Right forelimb (tissue), 1 donor: ENCODE measurements at regions not wholly inside any gene's neighbourhood (a gene's known extent, or its start where the extent isn't known, plus 50 kb on each side); places are given as distances from the start of the nearest gene placed in this dataset.

Experiments
- DNase-seq: peaks from one replicate; pipeline ENCODE4 v3.0.0-alpha.2; 2018

DNA sequence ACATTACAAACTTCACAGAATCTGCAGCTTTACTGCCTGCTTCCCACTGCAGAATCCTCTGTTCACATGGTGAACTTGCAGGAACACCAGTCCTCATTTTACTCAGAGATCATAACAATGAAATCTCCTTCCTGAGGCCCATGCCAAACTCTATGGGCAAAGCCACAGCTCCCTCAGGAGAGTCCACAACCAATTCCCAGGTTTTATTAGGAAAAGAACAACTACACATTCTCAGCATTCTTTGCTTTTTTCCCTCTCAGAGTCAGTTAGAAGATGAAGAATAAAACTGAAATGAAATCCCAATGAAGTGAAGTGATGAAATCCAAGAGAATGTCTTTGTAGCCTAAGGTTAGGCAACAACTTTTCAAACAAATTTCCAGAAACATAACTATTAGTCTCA lies 233.7 kb downstream of the DSEL start:
- DNase-seq = no peak

DNA sequence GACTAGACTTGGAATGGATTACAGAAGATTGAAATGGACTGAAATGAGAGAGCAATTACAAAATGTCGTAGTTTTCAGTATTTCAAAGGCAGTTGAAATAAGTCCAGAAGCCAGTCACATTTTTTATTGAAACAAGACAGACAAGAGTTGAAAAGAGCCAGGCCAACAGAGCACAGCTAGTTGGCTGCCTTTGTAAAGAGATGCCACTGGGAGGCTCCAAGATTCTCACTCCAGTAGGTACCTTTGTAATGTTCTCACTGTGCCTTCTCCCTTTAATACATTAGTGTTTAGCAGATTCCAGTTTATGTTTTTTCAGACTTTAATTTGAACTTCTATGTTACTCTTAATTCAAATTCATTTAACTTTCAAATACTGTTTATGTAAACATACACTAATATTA lies 234.8 kb downstream of the DSEL start:
- DNase-seq = no peak

DNA sequence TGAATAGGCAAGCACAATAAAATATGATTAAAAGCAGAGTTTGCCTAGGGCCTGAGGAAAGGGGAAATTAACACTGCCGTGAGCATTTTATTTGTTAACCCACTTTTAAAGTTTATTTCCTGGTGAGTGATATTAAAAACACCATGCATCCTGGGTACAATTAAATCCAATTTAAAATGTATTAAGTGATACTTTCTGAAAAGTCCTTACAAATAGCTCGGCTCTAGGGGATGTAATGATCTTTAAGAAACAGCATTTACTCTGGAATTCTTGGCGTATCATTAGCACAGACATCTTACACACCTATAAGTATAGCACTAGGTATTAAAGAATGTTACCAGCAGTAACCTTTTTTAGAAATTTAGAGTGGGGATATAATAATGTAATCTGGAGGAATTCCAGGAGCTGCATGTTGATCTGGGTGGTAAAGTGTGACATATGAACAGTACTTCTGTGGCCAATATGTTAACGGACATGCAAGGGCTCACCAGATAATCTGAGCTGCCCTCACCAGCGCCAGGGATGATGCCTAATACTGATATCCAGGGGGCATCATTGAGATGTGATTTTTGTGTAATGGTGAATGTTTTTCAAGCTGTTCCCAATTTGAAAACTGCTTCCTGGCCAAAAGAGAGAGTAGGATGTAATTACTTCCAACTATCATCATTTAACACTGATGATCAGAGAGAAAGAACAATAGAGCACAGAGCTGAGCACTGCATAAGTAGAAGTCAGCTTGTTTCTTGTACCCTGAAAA lies 235.9 kb downstream of the DSEL start:
- DNase-seq = no peak

DNA sequence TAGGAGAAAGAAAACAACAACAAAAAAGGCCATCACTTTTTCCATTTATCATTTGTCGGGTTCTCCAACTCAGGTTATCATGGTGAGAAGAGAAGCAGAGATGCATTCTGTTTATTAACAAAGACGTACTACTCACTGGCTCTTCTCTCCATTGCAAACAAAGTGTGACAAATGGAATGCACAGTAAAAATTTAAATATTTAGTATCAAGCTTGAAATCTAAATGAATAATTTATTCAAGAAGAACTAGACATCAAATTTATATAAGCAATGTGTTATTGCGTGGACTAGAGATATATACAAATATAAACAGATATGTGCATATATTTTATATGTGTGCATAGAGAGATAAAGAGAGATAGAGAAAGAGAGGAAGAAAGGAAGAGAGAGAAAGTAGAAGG lies 236.5 kb downstream of the DSEL start:
- DNase-seq = no peak

DNA sequence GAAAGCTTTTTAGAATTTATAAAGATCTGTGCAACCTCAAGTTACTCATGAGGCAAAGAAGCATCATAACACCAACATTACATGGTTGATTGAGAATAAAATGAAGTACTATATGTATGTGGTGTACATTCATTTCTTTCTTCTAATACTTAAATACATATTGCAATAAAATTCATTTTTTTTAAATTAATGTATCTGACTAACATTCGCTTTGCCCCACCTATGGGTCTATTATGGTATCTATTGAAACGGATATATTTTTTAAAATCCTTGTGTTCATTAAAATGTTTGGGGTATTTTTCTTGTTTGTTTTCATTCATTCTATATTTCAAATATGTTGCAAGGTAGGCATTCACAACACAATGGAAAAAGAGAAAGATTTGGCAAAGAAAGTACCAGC lies 237.5 kb downstream of the DSEL start:
- DNase-seq = no peak

DNA sequence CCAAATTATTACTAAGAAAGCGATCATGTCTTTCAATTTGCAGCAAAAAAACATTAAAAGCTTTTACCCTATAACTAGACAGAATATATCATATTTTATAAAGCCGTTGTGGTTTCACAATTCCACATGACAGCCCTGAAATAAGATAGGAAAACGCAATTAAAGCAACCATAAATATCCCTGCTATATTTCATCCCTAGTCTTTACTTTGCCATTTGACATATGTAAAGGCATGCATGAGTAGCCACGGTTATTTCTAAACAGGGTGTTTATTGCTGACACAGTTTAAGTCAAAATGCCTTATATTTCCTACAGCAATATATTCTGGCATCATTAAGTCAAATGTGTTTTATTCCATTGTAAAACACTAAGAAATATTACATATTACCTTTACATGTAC lies 239.9 kb downstream of the DSEL start:
- no peak for DNase-seq

DNA sequence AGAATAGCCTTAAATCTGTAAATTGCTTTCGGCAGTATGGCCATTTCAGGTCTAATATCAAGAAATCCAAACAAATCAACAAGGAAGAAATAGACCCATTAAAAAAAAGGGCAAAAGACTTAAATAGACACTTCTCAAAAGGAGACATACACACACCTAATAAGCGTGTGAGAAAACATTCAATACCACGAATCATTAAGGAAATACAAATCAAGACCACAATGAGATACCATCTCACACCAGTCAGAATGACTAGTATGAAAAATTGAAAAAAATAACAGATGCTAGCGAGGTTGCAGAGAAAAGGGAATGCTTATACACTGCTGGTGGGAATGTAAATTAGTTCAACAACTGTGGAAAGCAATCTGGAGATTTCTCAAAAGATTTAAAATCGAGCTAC lies 243.2 kb downstream of the DSEL start:
- no peak for DNase-seq

DNA sequence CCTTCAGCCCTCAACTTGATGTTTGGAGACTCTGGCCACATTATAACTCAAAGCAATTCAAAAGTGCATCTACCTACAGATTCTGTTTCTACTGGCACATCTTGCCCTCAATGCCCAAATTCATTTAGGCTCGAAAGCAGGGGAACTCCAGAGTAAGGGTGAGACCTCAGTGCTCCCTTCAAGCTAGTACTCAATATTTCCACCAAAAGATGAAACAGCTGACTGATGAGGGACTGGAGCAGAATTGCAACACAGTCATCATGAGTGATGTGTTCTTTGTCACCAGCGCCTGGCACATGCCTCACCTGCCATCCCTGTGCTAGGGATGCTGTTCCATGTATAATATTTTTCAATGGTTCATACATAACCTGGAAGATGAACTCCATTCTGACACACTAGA lies 247.3 kb downstream of the DSEL start:
- no peak for DNase-seq

DNA sequence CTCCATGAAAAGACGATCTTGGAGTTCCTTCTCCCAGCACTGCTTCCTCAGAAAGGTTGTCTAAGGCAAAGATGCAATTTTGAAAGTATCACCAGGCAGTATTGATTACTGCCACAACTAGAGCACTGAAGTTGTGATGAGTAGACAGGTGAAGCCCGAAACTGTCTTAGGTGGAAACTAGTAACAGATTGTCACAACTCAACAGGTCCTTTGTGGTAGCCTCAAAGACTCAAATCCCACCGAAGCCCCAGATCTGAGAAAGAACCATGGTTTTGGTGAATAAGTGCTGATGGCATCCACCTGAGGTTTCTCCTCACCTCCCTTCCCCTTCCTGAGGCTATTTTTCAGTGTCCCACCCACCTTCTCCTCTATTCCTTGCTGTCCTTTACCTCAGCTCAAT lies 248.0 kb downstream of the DSEL start:
- DNase-seq = no peak

DNA sequence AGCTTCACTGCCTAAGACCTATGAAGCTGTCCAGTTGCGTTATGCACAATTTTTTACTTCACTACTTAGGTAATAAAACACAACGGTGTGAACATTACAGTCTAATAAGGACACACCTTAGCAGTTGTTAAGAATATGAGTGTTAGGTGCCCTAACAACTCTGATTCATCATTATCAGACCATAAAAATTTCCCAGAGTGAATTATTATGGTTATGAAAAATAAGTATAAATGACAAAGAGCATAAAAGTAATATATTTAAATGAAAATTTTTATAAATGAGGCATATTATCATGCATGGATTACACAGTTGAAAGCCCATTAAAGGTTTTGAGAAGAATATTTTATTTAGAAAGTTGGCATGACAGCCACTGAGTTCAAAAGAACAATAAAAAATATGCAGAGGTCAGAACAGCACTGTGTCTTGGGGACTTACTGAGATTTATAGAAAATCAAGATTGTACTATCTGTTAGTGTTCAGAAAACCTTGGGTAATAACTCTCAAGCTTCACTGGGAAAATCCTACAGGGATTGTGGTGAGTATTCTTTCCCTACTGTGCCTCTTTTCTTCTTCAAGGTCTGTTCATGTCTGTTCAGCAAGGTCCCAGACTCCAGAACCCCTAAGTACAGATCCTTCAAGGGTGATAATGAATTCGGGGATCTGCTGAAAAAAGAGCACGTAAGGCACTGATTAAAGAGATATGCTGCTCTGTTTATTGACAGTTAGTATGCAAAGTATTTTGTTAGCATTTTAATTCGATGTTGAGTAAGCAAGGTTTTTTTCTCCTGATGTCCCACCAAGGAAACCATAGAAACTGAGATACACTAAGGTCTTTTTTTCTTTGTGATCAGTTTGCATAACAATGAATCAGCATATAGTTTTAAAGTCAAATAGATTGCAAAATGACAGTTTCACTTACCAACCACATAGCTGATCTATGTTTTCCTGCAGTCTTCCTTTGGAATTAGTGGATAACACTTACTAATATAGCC lies 250.0 kb downstream of the DSEL start:
- no peak for DNase-seq

DNA sequence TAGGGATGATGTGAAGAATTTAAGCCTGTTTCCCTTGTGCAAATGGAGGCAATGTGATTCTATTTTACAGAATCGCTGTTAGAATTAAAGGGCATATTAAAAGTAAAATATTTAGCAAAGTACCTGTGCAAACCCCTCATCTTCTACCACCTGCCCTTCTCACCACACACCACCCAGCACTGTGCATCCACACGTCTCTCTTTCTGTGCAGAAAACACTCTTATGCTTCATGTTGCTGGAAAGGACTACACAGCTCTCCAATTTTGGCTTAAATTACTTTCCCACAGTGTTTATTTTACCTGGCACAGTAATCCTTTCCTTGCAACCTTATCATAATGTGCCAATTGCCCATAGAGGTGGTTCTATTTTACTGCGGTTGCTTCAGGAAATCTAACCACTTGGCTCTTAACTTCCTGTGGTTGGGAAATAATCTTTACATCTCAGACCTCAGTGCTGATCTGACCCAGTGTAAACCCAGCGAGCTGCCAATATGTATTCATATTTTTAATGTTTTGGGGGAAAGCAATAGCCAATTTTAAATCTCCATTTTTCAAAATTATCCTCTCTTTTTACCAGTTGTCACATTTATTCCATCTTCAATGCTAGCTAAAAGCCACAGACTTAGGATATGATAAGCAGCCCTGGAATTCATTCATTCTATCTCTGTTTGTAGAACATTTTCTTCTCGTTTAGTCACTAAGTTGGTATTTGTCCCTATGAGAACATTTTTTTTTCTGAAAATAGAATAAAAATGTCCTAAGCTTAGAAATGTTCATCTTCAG lies 250.9 kb downstream of the DSEL start:
- no peak for DNase-seq

DNA sequence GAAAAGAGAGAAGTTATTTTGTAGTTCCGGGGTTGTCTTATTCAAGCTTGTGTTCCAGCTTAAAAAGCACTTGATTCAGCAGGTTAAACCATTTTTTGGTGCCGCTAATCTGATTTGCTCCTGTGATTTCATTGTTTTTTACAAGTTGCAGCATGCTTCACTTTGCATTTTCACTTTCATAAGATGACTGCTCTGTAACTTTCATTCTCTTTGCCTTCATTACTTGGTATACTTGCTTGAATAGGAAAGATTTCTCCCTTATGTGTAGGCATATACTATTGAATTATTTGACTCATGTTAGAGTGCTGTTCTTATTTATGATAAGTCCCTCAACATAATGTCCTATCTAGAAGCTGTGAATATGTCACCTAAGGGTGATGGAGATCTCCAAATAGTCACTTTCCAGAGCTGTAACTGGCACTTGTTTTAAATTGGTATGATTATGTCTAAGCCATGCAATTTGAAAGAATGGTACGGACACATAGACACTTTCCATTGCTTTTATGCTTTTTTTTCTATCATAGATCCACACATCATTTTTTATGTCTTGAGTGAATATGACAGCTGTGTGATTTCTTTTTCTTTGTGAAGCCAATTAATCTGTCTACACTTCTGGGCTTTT lies 254.5 kb downstream of the DSEL start:
- no peak for DNase-seq

DNA sequence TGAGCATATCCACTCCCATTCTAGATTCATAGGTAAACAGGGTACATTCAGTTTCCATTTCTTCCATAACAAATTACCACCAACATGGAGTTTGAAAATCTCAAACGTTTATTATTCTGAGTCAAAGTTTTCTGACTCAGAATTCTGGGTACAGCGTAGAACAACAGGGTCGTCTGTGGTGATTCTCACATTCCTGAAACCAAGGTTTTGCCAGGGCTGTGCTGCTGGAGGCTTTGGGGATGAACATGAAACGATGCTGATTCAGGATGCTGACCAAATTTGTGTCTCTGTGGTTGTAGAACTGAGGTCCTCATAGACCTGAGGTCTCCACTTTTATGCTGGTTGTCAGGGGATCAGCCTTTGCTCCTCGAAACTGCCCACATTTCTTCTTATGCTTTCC lies 255.7 kb downstream of the DSEL start:
- no peak for DNase-seq

DNA sequence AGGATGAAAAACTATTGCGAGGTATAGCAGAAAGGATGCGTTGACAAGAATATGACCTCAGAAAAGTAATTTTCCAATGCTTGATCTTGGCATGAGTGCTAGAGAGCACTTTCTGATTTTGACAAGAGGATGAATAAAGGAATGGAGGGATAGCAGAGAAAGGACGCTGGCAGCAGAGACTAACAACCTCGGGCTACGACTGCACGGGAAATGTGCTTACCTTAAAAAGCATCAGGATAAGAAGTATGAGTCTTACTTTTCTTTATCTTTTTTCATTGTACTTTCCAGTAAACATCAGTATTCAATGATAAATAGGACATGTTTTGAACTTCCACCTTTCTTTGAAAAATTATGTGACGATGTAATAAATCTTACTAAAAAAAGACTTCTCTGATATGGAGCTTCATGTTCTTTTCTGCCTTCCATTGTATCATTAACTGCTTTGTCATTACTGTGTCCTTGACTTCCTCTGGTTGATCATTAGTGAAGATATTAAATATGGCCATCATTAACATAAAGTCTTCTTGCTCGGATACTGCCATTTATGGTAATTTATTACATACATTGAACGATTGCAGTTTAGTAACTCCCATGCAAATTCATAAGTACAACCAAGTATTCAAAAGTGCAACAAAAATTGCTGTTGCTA lies 265.6 kb downstream of the DSEL start:
- DNase-seq = no peak

DNA sequence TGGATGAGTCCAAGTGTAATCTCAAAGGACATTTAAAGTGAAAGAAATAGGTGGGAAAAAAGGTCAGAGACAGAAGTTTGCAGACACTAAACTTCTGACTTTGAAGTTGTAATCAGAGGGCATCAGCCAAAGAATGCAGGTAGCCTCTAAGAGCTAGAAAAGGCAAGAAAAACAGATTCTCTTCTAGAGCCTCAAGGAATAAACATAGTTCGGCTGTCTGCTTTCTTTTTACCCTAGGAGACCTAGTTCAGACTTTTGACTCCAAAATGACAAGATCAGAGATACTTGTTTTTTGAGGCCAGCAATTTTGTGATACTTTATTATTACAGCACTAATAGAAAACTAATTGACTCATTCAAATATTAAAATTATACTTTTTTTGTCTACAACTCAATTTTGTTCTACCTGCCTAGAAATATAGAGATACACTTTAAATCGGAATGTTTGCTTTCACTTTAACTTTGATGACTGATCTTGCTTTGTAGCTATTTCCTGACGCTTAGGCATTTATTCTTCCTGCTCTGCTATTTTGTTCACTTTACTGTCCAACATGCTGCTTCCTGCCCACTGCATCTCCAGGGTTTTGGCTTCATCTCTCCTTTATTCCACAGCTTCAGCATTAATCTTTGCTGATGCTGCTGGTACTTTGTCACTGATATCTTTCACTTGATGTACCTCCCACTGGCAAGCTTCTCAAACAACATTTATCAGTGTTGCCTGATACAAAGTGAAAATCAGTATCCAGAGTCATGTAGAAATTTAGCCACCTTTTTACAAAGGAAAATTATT lies 272.5 kb downstream of the DSEL start:
- no peak for DNase-seq

DNA sequence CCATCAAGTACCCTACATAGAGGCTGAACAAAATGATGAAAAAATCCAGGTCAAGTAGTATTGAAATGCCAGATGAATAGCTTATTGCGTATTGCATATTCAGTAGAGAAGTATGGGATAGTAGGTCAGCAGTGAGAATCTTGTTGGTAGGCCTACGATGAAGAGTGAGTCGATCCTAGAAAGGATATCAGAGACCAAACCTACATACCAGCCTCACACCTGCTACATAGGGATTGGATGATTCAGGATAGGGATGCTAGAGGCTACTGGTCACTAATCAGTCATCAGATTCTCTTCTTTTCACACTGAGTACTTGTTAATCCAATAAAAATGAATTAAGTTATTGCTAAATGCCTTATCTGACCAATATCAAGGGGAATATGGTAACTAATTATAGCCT lies 274.5 kb downstream of the DSEL start:
- DNase-seq = no peak

DNA sequence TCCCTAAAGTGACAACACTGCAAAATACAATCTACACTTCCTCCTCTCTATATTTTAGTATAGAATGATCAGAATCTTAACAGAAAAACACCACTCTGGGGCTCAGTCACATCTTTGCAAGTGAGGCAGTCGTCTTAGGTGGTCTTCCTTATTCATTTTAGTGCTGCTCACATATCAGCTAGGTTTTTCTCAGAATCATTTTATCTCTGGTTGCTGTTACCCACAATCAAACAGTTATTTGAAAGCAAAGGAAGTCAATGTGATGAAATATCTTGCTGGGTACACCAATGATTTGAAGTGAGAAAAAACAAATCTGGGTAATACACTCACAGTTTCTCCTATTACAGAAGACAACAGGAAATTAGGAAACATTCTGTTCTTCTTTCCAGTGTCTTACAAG lies 275.2 kb downstream of the DSEL start:
- DNase-seq = no peak

DNA sequence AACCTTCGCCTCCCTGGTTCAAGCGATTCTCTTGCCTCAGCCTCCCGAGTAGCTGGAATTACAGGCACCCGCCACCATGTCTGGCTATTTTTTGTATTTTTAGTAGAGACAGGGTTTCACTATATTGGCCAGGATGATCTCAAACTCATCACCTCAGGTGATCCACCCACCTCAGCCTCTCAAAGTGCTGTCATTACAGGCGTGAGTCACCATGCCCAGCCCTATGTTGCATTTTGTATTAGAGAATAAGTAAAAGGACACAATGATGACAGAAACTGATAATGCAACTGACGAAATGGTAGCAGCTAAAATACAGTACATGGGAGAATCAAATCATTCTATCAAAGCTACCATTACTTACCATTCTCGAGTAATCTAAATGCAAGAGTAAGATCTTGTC lies 276.7 kb downstream of the DSEL start:
- no peak for DNase-seq

DNA sequence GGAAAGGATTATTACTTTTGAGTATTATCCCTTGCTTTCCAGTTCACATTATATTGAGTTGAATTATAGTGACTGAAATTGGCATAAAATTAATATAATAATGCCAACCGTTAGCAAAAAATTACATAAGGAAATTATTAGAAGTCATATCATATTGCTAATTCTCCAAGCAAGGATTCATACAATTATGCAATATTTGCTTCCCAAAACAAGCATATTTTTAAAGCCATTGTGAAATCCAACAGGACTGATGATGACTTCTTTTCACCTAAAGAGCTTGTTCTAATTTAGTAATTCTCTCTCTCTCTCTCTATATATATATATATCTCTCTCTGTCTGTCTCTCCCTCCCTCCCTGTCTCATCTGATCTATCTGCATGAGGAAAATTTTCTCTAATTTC lies 283.5 kb downstream of the DSEL start:
- no peak for DNase-seq

DNA sequence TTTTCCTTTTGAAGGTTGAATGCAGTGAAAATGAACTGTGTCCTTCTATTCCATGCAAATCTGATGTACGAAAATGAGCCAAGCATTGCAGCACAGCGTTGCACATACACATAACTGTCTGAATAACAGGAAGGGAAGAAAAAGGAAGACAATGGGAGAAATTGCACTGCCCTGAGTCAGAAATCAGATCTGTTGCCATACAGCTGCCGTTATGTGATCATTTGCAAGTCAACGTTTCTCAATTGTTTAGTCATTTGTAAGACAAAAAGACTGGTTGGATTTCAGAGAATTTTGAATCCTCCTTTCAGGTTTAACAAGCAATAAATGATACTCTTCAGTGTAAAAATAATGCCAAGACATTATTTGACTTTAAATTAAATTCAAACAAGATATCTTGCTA lies 284.1 kb downstream of the DSEL start:
- DNase-seq = no peak

DNA sequence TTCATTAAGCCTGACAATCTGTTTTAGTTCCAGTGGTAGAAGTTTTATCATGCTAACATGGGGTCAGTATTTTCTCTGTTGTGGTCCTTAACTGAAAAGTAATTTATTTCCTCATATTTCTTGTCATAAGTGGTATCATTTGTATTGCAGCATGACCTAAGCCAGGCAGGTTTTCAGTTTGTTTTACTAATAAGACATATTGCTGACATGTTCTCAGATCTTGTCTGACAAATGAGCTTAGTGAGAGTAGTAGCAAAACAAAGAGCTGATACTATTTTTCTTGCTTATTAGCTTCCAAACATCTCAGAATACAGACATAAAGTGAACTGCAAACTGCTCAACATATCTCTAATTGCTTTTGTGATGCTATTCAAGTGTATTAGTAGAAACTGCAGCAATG lies 293.6 kb downstream of the DSEL start:
- no peak for DNase-seq

DNA sequence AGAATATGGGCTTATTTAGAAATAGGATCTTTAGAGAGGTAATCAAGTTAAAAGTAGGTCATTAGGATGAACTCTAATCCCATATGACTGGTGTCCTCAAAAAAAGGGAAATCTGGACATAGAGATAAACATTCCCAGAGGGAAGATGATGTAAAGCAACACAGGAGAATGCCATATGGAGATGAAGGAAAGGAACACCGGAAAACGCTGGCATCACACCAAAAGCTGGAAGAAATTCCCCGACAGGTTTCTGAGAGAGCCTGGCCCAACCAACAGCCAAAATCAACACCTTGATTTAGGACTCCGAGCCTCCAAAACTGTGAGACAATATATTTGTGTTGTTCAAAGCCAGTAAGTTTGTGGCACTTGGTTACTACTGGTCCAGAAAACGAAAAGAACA lies 296.7 kb downstream of the DSEL start:
- DNase-seq = no peak
